CD1c-positive myeloid dendritic cell (primary cell): ENCODE measurements at regions not wholly inside any gene's neighbourhood (a gene's known extent, or its start where the extent isn't known, plus 50 kb on each side); places are given as distances from the start of the nearest gene placed in this dataset.
"Not testable (repeated sequence)": the region's sequence is repeated elsewhere in the genome, so short reads cannot be mapped to it uniquely, and the experiment has no call there.

Experiments
- DNase-seq: peaks from one replicate; pipeline ENCODE4 v3.0.0-alpha.2; 2016; ENCODE audit errors: extremely low spot score

DNA sequence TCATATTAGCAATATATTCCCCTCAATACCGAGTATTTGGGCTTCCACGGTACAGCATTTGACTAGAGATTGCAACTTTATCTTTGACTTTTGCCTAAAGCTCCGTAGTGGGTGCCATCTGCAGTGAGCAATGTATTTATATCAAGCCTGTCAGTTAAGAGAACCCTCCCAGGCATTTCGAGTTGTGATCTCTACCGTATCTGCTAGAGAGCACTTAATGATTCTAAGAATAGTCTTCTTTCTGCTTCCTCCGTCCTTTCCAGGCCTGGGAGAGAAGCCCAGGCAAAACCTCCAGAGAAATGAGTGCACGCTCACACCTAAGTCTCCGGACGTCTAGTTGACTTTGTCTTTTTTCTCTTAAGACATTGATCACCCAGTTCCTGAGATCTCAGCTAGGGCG is 210.6 kb downstream of the KLF6 start:
- no peak for DNase-seq

GRCh38 chr10:3573498-3573897 is 211.5 kb downstream of the KLF6 start:
- no peak for DNase-seq

DNA sequence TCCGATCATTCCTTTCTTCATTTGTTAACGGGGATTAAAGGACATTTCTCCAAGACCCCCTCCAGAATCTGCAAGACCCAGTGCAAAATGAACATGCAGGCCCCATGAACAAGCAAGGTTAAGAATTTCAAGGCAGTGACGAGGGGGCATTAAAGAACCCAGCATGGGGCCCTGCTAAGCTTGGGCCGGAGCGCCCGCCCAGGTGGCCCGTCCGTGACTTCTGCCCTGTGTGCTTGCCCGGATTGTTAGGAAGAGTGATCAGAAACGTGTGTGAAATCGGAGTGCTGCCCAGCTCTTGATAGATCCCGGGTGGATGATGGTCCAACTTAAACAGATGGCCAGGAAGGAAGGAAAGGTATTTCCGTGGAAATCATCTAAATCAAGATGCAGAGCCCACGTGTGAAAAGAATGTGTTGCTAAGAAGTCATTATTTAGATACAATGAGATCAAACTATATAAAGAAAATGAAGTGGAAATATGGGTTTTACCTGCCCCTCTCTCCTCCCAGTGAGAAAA is 213.6 kb downstream of the KLF6 start:
- no peak for DNase-seq

- no peak for DNase-seq
These were observed 214.1 kb downstream of the KLF6 start for GRCh38 chr10:3570855-3571266.

DNA sequence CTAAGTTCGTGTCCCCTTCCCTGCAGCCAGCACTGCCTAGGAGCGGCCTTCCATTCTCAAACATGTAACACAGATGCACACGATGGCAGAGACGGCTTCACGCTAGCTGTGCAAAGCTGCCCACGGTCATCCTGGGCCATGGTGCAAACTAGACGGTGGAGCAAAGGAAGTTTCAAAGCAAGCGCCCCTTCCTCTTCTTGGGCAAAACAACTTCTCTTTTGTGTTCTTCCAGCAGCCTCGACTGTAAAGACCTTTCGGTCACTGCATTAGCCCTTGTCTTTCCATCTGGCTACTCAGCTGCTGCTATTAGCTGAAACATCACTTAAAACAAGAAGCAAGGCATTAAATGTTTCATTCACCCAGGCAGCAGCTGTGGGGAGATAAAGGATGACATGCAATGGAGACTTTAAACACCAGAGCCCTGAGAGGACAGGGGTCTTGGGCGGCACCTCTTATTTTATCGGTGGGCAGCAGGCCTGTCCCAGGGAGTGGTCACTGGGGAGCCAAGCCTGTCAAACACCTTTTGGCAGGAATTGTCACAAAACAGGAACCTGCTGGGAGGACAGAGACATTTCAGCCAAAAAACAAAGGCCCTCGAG is 214.8 kb downstream of the KLF6 start:
- DNase-seq: peak; percentile 44

- no peak for DNase-seq
These were observed 216.0 kb downstream of the KLF6 start for GRCh38 chr10:3568983-3569382.

DNA sequence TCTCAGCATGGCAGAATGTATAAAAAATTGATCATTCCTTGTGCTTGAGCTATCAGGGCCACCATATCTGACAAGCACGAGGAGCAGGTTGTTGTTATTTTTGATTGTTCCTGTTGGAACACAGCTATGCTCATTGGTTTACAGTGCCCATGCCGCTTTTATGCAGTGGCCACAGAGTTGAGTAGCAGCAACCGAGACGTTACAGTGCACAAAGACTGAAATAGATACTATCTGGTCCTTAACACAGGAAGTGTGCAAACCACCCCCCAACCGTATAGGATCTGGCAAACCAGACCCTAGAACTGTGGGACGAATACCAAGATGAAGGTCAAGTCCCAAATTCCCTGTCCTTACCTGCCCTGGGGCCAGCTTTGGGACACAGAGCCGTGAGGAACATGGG is 216.6 kb downstream of the KLF6 start:
- no peak for DNase-seq

GRCh38 chr10:3567291-3567963 is 217.6 kb downstream of the KLF6 start:
- no peak for DNase-seq

GRCh38 chr10:3566627-3567026 is 218.4 kb downstream of the KLF6 start:
- no peak for DNase-seq

- no peak for DNase-seq
These were observed 220.5 kb downstream of the KLF6 start for GRCh38 chr10:3564346-3565002.

- no peak for DNase-seq
These were observed 221.7 kb downstream of the KLF6 start for GRCh38 chr10:3563298-3563697.

DNA sequence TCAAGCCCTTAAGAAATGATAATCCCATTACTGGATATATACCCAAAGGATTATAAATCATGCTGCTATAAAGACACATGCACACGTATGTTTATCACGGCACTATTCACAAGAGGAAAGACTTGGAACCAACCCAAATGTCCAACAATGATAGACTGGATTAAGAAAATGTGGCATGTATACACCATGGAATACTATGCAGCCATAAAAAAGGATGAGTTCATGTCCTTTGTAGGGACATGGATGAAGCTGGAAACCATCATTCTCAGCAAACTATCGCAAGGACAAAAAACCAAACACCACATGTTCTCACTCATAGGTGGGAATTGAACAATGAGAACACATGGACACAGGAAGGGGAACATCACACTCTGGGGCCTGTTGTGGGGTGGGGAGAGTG is 224.4 kb downstream of the KLF6 start:
- DNase-seq: not testable (repeated sequence)

DNA sequence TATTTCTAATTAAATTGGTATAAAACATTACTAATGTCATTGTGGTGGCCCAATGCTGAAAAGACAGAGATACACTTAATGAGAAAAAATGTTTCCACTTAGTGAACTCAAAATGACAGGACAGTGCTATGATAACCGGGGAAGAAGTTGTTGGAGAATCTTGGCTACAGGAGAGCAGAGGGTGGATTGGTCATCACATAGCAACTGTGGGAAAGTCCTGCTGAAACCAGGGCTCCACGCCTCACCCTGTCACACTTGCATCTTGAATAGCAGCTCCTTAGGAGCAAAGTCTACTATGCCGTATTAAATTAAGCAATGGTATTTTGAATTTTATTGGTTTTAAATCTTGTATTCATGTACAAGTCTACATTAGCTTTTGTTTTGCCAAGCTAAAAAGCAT is 225.5 kb downstream of the KLF6 start:
- DNase-seq: no peak

DNA sequence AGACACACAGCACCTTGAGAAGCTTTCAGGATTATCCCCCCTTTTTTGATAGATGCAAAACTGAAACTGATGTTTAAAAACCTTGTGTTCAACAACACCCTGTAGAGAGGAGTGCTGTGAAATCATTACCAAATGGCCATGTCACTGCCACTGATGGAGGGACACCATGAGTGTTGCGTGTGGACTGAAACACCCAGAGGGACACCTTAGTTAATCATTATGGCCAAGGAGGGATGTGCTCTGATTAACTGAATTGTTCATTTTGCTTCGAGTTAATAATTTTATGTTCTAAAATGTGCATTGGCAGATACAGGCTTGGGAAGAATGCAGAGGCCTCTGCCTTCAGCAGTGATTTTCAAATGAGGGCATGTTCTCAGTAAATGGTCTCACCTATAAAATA is 226.0 kb downstream of the KLF6 start:
- DNase-seq: no peak

GRCh38 chr10:3556191-3557017 is 228.6 kb downstream of the KLF6 start:
- DNase-seq: peak; percentile 28

DNA sequence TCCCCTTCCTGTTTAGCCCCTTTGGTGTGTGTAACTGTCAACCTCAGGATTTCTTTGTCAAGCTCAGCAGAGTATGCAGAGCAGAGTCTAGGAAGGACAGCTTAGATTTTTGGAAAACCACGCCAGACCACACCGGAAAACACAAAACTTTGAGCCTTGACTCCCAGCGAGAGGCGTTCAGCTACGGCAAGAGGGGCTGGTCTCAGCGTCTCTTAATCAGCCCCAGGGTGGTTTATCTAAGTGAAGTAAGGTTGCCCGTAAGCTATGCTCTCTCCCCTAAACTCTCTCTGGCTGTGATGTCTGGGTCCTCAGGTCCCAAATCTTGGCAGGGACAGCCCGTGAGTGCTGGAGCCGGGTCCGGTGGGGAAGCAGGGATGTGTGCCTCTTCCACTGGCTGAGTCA is 230.9 kb downstream of the KLF6 start:
- no peak for DNase-seq

- DNase-seq: no peak
These were observed 232.7 kb downstream of the KLF6 start for GRCh38 chr10:3552281-3552680.

DNA sequence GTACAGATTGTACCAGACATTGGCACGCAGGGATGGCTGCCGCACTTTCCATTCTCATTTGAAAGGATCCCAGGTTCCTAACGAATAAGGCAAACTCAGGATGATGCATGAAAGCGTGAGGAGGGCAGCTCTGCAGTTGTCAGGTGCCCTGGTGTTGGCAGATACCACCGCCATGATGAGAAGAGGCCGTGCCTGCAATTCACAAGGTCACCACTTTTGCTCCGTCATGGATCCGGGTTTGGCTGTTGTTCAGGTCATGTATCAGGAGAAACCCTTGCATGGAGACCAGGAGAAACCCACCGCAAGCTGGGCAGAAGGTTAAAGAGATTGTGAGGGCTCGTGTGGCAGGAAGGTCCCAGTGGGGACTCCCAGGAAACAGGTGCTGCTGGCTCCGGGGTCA is 233.2 kb downstream of the KLF6 start:
- no peak for DNase-seq

DNA sequence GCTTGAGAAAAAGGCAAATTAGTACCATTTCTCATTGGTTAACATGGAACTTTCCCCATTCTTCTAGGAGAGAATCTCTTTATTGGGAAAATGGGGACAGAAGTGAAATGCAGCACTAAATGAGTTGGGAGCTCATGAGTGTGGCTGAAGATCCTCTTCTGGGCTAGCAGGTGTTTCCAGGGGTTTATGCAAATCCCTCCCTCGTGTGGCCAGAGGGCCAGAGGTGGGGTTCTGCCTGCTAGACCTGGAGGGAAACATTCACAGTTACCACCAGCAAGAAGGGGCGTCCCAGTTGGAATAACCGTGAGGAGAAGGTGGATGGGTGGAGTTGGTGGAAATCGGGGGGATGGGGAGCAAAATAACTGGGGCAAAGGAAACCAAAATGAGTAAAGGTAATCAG is 235.9 kb downstream of the KLF6 start:
- no peak for DNase-seq

- DNase-seq: no peak
These were observed 236.3 kb downstream of the KLF6 start for GRCh38 chr10:3548702-3549101.

GRCh38 chr10:3548076-3548475 is 236.9 kb downstream of the KLF6 start:
- no peak for DNase-seq

GRCh38 chr10:3544561-3544960 is 240.4 kb downstream of the KLF6 start:
- DNase-seq: no peak
